Neural cell (in vitro differentiated cells): ENCODE measurements at regions not wholly inside any gene's neighbourhood (a gene's known extent, or its start where the extent isn't known, plus 50 kb on each side); places are given as distances from the start of the nearest gene placed in this dataset.

Experiments
- H2AFZ ChIP-seq: fragments of 200-600, 300-800 bp; sonication (generic), shearing (Covaris generic); 2 replicates; pipeline ENCODE4 v1.6.0; 2014; ENCODE audit warnings: low read depth, mild to moderate bottlenecking, antibody characterized with exemption, low read length, moderate library complexity
- H3F3A ChIP-seq: fragments of 200-600 bp; shearing (Covaris generic); 2 replicates; pipeline ENCODE4 v1.6.1; 2016; ENCODE audit warnings: mild to moderate bottlenecking, moderate library complexity, mixed read lengths, antibody characterized with exemption, low read length; ENCODE audit not compliant: insufficient read depth, poor library complexity, severe bottlenecking
- H3K27ac ChIP-seq: fragments of 200-600, 300-800 bp; sonication (generic), shearing (Covaris generic); 2 replicates; pipeline ENCODE4 v1.5.1; 2014; ENCODE audit warnings: mild to moderate bottlenecking, low read length, moderate library complexity
- H3K27me3 ChIP-seq: fragments of 300-800, 200-600 bp; sonication (generic), shearing (Covaris generic); 2 replicates; pipeline ENCODE4 v1.6.0; 2014; ENCODE audit warnings: mild to moderate bottlenecking, low read depth, low read length, moderate library complexity; ENCODE audit not compliant: insufficient read depth
- H3K36me3 ChIP-seq: fragments of 300-800, 200-600 bp; sonication (generic), shearing (Covaris generic); 2 replicates; pipeline ENCODE4 v1.5.1; 2014; ENCODE audit warnings: mild to moderate bottlenecking, antibody characterized with exemption, low read length, moderate library complexity; ENCODE audit not compliant: insufficient read depth
- H3K4me2 ChIP-seq: fragments of 300-800, 200-600 bp; sonication (generic), shearing (Covaris generic); 2 replicates; pipeline ENCODE4 v1.6.0; 2014; ENCODE audit warnings: mild to moderate bottlenecking, low read length
- H3K4me3 ChIP-seq: fragments of 300-800, 200-600 bp; sonication (generic), shearing (Covaris generic); 2 replicates; pipeline ENCODE4 v1.5.1; 2014; ENCODE audit warnings: mild to moderate bottlenecking, low read length, moderate library complexity
- H3K79me2 ChIP-seq: fragments of 200-600 bp; shearing (Covaris generic); replicated peaks from 2 replicates; pipeline ENCODE4 v1.6.0; 2014; ENCODE audit warnings: mild to moderate bottlenecking, low read length, moderate library complexity; ENCODE audit not compliant: insufficient read depth
- H3K9ac ChIP-seq: fragments of 300-800, 200-600 bp; sonication (generic), shearing (Covaris generic); 2 replicates; pipeline ENCODE4 v1.6.1; 2016; ENCODE audit warnings: mild to moderate bottlenecking, low read length, mixed read lengths
- H3K9me2 ChIP-seq: fragments of 200-600 bp; shearing (Covaris generic); 2 replicates; pipeline ENCODE4 v1.6.1; 2016; ENCODE audit warnings: mild to moderate bottlenecking, low read length, mixed read lengths; ENCODE audit not compliant: insufficient read depth
- H3K9me3 ChIP-seq: fragments of 200-600, 300-800 bp; sonication (generic), shearing (Covaris generic); 2 replicates; pipeline ENCODE4 v1.6.1; 2016; ENCODE audit warnings: mild to moderate bottlenecking, mixed run types, low read length, moderate library complexity, mixed read lengths
- H4K20me1 ChIP-seq: fragments of 200-600 bp; shearing (Covaris generic); 2 replicates; pipeline ENCODE4 v1.6.1; 2016; ENCODE audit warnings: mild to moderate bottlenecking, mixed run types; ENCODE audit not compliant: insufficient read depth
- EP300 ChIP-seq: fragments of 450-650 bp; conservative IDR thresholded peaks from 2 replicates; pipeline ENCODE4 v1.6.1; 2014; ENCODE audit warnings: antibody characterized with exemption, mild to moderate bottlenecking, moderate library complexity; ENCODE audit not compliant: poor library complexity, severe bottlenecking
- EZH2 ChIP-seq: fragments of 200-600, 300-800 bp; shearing (Covaris generic), sonication (generic); IDR thresholded peaks from 2 replicates; pipeline ENCODE4 v1.6.1; 2014; ENCODE audit warnings: antibody characterized with exemption, low read length, borderline replicate concordance, mild to moderate bottlenecking; ENCODE audit not compliant: insufficient read depth, poor library complexity, severe bottlenecking
- MXI1 ChIP-seq: fragments of 450-650 bp; conservative IDR thresholded peaks from 2 replicates; pipeline ENCODE4 v1.6.1; 2014; ENCODE audit warnings: antibody characterized with exemption, mild to moderate bottlenecking; ENCODE audit not compliant: poor library complexity, severe bottlenecking
- POLR2AphosphoS5 ChIP-seq: IDR thresholded peaks from 2 replicates; pipeline ENCODE4 v1.6.1; 2012
- RAD21 ChIP-seq: fragments of 450-650 bp; conservative IDR thresholded peaks from 2 replicates; pipeline ENCODE4 v1.6.1; 2014; ENCODE audit warnings: antibody characterized with exemption, mild to moderate bottlenecking, moderate library complexity
- SMC3 ChIP-seq: fragments of 450-650 bp; conservative IDR thresholded peaks from 2 replicates; pipeline ENCODE4 v1.6.1; 2014; ENCODE audit warnings: antibody characterized with exemption, mild to moderate bottlenecking, moderate library complexity; ENCODE audit not compliant: poor library complexity
- TAF1 ChIP-seq: IDR thresholded peaks from 2 replicates; pipeline ENCODE4 v1.6.1; 2012; ENCODE audit warnings: low read depth
- TF ChIP-seq, protein P1 (sequence below): fragments of 450-650 bp; IDR thresholded peaks from 2 replicates; pipeline ENCODE4 v1.5.1; 2014; ENCODE audit warnings: antibody characterized with exemption, mild to moderate bottlenecking, moderate library complexity; ENCODE audit not compliant: poor library complexity, severe bottlenecking
- TF ChIP-seq, protein P2 (sequence below): IDR thresholded peaks from 2 replicates; pipeline ENCODE4 v1.6.1; 2012; ENCODE audit warnings: borderline replicate concordance

DNA sequence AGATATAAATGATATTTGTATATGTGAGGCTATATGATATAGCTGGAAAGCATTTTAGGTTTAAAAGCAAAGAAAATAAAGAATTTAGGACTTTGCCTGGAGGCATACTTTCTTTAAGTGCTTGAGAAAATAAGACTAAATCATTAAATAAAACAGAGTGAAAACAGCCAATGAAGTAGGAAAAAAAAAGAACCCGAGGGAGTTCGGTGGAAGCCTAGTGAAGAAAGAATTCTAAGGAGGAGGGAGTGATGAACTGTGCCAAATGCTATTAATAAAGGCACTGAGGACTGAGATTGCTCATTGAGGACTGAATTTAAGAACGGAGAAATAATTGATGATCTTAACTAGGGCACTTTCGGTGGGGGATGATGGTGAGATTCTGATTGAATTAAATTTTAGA is 573.5 kb downstream of the DSC3 start:
- Histone ChIP-seq H3F3A (no peaks in the 10 kb centered on the region), H3K4me2 (no peak overlapping the region), H2AFZ (no peak overlapping the region), H3K9me2 (no peaks in the 10 kb centered on the region), H3K9me3 (no peaks in the 10 kb centered on the region), H4K20me1 (no peaks in the 10 kb centered on the region), H3K79me2 (no peaks in the 10 kb centered on the region), H3K27me3 (no peaks in the 10 kb centered on the region), H3K36me3 (no peaks in the 10 kb centered on the region), H3K4me3 (no peak overlapping the region), H3K27ac (no peak overlapping the region), H3K9ac (no peak overlapping the region)
- TF ChIP-seq SMC3 (no peak), EP300 (no peak)
- TF ChIP-seq, protein P1, sequence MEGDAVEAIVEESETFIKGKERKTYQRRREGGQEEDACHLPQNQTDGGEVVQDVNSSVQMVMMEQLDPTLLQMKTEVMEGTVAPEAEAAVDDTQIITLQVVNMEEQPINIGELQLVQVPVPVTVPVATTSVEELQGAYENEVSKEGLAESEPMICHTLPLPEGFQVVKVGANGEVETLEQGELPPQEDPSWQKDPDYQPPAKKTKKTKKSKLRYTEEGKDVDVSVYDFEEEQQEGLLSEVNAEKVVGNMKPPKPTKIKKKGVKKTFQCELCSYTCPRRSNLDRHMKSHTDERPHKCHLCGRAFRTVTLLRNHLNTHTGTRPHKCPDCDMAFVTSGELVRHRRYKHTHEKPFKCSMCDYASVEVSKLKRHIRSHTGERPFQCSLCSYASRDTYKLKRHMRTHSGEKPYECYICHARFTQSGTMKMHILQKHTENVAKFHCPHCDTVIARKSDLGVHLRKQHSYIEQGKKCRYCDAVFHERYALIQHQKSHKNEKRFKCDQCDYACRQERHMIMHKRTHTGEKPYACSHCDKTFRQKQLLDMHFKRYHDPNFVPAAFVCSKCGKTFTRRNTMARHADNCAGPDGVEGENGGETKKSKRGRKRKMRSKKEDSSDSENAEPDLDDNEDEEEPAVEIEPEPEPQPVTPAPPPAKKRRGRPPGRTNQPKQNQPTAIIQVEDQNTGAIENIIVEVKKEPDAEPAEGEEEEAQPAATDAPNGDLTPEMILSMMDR = no peak

DNA sequence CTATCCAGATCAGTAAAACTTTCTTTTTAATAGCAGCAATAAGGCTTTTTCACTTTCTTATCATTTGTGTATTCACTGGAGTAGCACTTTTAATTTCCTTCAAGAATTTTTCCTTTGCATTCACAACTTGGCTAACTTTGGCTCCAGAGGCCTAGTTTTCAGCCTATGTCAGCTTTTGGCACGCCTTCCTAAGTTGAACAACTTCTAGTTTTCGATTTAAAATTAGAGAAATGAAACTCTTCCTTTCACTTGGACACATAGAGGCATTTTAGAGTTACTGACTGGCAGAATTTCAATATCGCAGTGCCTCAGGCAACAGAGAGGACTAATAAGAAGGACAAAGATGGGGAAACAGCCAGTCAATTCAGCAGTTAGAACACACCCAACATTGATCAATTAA is 577.4 kb downstream of the DSC3 start:
- H2AFZ ChIP-seq = no peak overlapping the region
- H3K79me2 ChIP-seq = no peaks in the 10 kb centered on the region
- no peaks in the 10 kb centered on the region for H3K9me2 ChIP-seq
- no peak overlapping the region for H3K4me2 ChIP-seq
- H3K36me3 ChIP-seq = no peaks in the 10 kb centered on the region
- H3K4me3 ChIP-seq = no peak overlapping the region
- TF ChIP-seq, protein P1 = no peak
- TF ChIP-seq TAF1 (no peak), RAD21 (no peak), SMC3 (no peak), MXI1 (no peak), EZH2 (no peak), POLR2AphosphoS5 (no peak), EP300 (no peak)
- TF ChIP-seq, protein P2, sequence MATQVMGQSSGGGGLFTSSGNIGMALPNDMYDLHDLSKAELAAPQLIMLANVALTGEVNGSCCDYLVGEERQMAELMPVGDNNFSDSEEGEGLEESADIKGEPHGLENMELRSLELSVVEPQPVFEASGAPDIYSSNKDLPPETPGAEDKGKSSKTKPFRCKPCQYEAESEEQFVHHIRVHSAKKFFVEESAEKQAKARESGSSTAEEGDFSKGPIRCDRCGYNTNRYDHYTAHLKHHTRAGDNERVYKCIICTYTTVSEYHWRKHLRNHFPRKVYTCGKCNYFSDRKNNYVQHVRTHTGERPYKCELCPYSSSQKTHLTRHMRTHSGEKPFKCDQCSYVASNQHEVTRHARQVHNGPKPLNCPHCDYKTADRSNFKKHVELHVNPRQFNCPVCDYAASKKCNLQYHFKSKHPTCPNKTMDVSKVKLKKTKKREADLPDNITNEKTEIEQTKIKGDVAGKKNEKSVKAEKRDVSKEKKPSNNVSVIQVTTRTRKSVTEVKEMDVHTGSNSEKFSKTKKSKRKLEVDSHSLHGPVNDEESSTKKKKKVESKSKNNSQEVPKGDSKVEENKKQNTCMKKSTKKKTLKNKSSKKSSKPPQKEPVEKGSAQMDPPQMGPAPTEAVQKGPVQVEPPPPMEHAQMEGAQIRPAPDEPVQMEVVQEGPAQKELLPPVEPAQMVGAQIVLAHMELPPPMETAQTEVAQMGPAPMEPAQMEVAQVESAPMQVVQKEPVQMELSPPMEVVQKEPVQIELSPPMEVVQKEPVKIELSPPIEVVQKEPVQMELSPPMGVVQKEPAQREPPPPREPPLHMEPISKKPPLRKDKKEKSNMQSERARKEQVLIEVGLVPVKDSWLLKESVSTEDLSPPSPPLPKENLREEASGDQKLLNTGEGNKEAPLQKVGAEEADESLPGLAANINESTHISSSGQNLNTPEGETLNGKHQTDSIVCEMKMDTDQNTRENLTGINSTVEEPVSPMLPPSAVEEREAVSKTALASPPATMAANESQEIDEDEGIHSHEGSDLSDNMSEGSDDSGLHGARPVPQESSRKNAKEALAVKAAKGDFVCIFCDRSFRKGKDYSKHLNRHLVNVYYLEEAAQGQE = no peak
- no peaks in the 10 kb centered on the region for H3K9me3 ChIP-seq
- H4K20me1 ChIP-seq = no peaks in the 10 kb centered on the region
- H3K9ac ChIP-seq = no peak overlapping the region
- H3K27me3 ChIP-seq = no peaks in the 10 kb centered on the region
- no peak overlapping the region for H3K27ac ChIP-seq
- H3F3A ChIP-seq = no peaks in the 10 kb centered on the region
